ENCODE measurements at regions not wholly inside any gene's neighbourhood (a gene's known extent, or its start where the extent isn't known, plus 50 kb on each side); places are given as distances from the start of the nearest gene placed in this dataset.

DNA sequence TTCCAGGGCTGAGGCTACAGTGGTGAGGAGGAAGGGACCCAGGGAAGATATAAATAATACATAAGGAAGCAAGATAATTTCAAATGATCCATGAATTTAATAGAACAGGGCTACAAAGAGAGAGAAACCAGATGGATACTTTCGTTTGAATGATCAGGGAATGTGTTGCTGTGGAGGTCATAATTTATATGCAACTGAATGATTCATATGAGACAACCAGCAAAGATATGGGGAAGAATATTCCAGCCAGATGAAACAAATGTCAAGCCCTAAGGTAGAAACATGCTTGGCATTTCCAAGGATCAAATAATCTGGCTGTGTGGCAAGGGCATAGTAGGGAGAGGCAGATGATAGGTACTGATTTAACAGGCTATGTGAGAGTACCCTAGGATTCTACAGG lies 84.8 kb upstream of the ZC3H11B start:
- Mint-ChIP-seq H3K4me3 (no peak overlapping the region), H3K36me3 (ENCODE audit: low read depth) (no peaks in the 10 kb centered on the region), H3K4me1 (no peaks in the 10 kb centered on the region), H3K27me3 (ENCODE audit: low read depth, poor library complexity) (no peaks in the 10 kb centered on the region), H3K27ac (no peak overlapping the region), H3K9me3 (no peaks in the 10 kb centered on the region)
- no peak for TF ChIP-seq CTCF (IDR thresholded peaks at IDR 0.05)
- no peak for DNase-seq

DNA sequence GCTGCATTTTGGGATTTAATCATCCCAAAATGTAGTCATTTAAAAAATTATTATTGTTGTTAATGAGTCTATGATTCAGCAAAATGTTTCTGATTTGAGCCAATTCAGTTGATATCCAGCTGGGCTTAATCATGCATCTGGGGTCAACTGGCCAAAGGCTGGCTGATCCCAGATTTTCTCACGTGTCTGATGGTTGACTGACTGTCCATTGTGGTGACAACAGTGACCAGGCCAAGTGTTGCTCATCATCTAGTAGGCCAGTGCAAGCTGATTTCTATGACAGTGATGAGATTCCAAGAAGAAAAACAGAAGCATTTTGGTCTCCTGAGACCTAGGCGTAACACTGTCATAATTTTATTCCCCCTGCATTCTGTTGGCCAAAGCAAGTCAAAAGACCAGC lies 80.1 kb upstream of the ZC3H11B start:
- Mint-ChIP-seq H3K4me3 (no peak overlapping the region), H3K27ac (no peak overlapping the region), H3K9me3 (peaks cover 5% of the 10 kb centered on the region), H3K36me3 (ENCODE audit: low read depth) (no peaks in the 10 kb centered on the region), H3K4me1 (no peaks in the 10 kb centered on the region), H3K27me3 (ENCODE audit: low read depth, poor library complexity) (no peaks in the 10 kb centered on the region)
- TF ChIP-seq CTCF (IDR thresholded peaks at IDR 0.05) = no peak
- no peak for DNase-seq

- Mint-ChIP-seq H3K27me3 (ENCODE audit: low read depth, poor library complexity) (no peaks in the 10 kb centered on the region), H3K4me3 (no peak overlapping the region), H3K4me1 (peaks cover 10% of the 10 kb centered on the region), H3K36me3 (ENCODE audit: low read depth) (no peaks in the 10 kb centered on the region), H3K9me3 (peaks cover 15% of the 10 kb centered on the region), H3K27ac (no peak overlapping the region)
- no peak for DNase-seq
- no peak for TF ChIP-seq CTCF (IDR thresholded peaks at IDR 0.05)
Measured at GRCh38 chr1:219689774-219690173, 76.9 kb upstream of the ZC3H11B start.

- Mint-ChIP-seq H3K27ac (no peak overlapping the region), H3K27me3 (ENCODE audit: low read depth, poor library complexity) (no peaks in the 10 kb centered on the region), H3K36me3 (ENCODE audit: low read depth) (no peaks in the 10 kb centered on the region), H3K4me3 (no peak overlapping the region), H3K9me3 (peaks cover 15% of the 10 kb centered on the region), H3K4me1 (peaks cover 10% of the 10 kb centered on the region)
- TF ChIP-seq CTCF (IDR thresholded peaks at IDR 0.05) = no peak
- DNase-seq = no peak
Measured at GRCh38 chr1:219687779-219688178, 74.9 kb upstream of the ZC3H11B start.

DNA sequence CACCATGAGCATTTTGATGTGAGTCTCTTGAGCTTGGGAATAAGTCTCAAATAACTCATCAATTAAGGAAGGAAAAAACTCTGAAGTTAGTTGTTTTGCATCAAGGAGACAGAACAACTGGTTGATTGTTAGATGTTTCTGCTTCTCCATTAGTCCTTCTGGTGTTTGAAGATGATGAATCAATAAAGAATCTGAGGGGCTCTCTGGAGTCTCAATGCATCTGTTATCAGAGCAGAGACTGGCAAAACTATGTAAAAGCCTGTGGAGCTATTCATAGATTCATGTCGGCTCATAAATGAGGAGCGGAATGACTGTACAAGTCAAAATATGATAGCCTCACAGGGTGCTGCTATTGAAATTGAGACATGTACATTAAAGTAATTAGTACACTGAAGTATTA lies 73.3 kb upstream of the ZC3H11B start:
- Mint-ChIP-seq H3K27me3 (ENCODE audit: low read depth, poor library complexity) (no peaks in the 10 kb centered on the region), H3K4me1 (peaks cover 10% of the 10 kb centered on the region), H3K27ac (no peak overlapping the region), H3K36me3 (ENCODE audit: low read depth) (no peaks in the 10 kb centered on the region), H3K4me3 (no peak overlapping the region), H3K9me3 (peaks cover 15% of the 10 kb centered on the region)
- no peak for DNase-seq
- TF ChIP-seq CTCF (IDR thresholded peaks at IDR 0.05) = no peak

- no peak for TF ChIP-seq CTCF (IDR thresholded peaks at IDR 0.05)
- no peak overlapping the region for H3K27ac Mint-ChIP-seq
- no peaks in the 10 kb centered on the region for H3K36me3 Mint-ChIP-seq (ENCODE audit: low read depth)
- no peak overlapping the region for H3K4me3 Mint-ChIP-seq
- no peak for DNase-seq
- H3K27me3 Mint-ChIP-seq (ENCODE audit: low read depth, poor library complexity) = no peaks in the 10 kb centered on the region
- H3K4me1 Mint-ChIP-seq = peaks cover 10% of the 10 kb centered on the region
- H3K9me3 Mint-ChIP-seq = peaks cover 13% of the 10 kb centered on the region
Measured at GRCh38 chr1:219682788-219683187, 69.9 kb upstream of the ZC3H11B start.

Measured in nephron progenitor cell (in vitro differentiated cells).